H1 (cell line): ENCODE measurements at regions not wholly inside any gene's neighbourhood (a gene's known extent, or its start where the extent isn't known, plus 50 kb on each side); places are given as distances from the start of the nearest gene placed in this dataset.

Experiments used
- CEBPB ChIP-seq: IDR thresholded peaks from 2 replicates; pipeline ENCODE4 v1.6.1; 2012; ENCODE audit warnings: low read depth, low read length
- CHD2 ChIP-seq: IDR thresholded peaks from 2 replicates; pipeline ENCODE4 v1.6.1; 2012; ENCODE audit warnings: low read length, improper control_type of control experiment
- CREB1 ChIP-seq: IDR thresholded peaks from 2 replicates; pipeline ENCODE4 v1.6.1; 2012; ENCODE audit warnings: inconsistent platforms
- E2F6 ChIP-seq: IDR thresholded peaks from 2 replicates; pipeline ENCODE4 v1.6.1; 2012; ENCODE audit warnings: inconsistent platforms
- EGR1 ChIP-seq: IDR thresholded peaks from 2 replicates; pipeline ENCODE4 v1.6.1; 2011; ENCODE audit warnings: low read depth, low read length, borderline replicate concordance
- EP300 ChIP-seq, 2 experiments: IDR thresholded peaks; 1 replicate in 1 of 2; 2 replicates in 1 of 2; pipeline ENCODE4 v1.6.1; 2011 to 2012; ENCODE audit warnings: low read depth in 2 of 2, low read length in 2 of 2, mild to moderate bottlenecking in 2 of 2, borderline replicate concordance in 1 of 2, inconsistent platforms in 1 of 2, moderate library complexity in 1 of 2
- EZH2 ChIP-seq: fragments of 200-600 bp; sonication (generic); IDR thresholded peaks from 2 replicates; pipeline ENCODE4 v1.7.1; 2012; ENCODE audit warnings: low read depth, mild to moderate bottlenecking, moderate library complexity, low read length, inconsistent platforms; ENCODE audit not compliant: severe bottlenecking
- JUND ChIP-seq: IDR thresholded peaks from 2 replicates; pipeline ENCODE4 v1.6.1; 2011; ENCODE audit warnings: mild to moderate bottlenecking, improper control_type of control experiment, low read length
- MAFK ChIP-seq: IDR thresholded peaks from 2 replicates; pipeline ENCODE4 v1.6.1; 2012; ENCODE audit warnings: low read depth, mild to moderate bottlenecking, improper control_type of control experiment, low read length
- POLR2AphosphoS5 ChIP-seq: IDR thresholded peaks from 2 replicates; pipeline ENCODE4 v1.6.1; 2011; ENCODE audit warnings: low read depth, low read length
- TF ChIP-seq, protein P1 (sequence below), 3 experiments: IDR thresholded peaks; 1 replicate in 2 of 3; 2 replicates in 1 of 3; pipeline versions ENCODE4 v1.5.1 to v1.6.1; 2011; ENCODE audit warnings: low read length in 3 of 3, mild to moderate bottlenecking in 3 of 3, inconsistent platforms in 2 of 3, low read depth in 1 of 3, moderate library complexity in 1 of 3; ENCODE audit not compliant: insufficient read depth in 1 of 3; ENCODE audit errors: control extremely low read depth in 1 of 3

DNA sequence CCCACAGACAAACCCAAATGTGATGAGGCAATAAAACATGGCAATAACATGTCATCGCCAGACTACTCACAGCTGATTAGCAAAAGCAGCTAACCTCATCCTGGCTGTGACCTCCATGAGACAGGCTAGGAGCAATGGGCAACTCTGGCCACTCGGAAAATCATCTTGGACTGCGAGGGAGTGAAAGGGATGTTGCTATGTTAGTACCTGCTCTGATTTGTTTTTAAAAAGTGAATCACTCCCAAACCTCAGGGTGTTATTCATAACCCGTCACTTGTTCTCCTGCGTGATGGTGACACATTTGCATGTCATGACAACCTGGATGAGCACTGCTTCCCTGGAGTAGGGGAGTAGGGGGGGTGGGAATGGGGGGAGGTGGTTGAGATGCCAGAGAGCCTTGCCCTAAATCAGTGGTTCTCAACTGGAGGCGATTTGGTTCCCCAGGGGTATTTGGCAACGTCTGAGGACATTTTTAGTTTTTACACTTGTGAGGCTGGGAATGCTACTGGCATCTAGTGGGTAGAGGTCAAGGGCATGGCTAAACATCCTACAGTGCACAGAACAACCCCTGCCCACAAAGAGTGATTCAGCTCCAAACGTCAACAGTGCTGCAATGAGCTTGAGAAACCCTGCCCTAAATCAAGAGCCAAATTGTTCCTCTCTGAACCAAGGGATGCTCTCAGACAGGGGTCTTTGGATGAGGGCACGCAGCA, 241.7 kb downstream of the SOX9 start:
- TF ChIP-seq CREB1, result no peak
- TF ChIP-seq, protein P1, sequence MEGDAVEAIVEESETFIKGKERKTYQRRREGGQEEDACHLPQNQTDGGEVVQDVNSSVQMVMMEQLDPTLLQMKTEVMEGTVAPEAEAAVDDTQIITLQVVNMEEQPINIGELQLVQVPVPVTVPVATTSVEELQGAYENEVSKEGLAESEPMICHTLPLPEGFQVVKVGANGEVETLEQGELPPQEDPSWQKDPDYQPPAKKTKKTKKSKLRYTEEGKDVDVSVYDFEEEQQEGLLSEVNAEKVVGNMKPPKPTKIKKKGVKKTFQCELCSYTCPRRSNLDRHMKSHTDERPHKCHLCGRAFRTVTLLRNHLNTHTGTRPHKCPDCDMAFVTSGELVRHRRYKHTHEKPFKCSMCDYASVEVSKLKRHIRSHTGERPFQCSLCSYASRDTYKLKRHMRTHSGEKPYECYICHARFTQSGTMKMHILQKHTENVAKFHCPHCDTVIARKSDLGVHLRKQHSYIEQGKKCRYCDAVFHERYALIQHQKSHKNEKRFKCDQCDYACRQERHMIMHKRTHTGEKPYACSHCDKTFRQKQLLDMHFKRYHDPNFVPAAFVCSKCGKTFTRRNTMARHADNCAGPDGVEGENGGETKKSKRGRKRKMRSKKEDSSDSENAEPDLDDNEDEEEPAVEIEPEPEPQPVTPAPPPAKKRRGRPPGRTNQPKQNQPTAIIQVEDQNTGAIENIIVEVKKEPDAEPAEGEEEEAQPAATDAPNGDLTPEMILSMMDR (IDR thresholded peaks at IDR 0.05; ENCODE audit: control extremely low read depth in 1 of 3, insufficient read depth in 1 of 3, low read depth in 1 of 3, low read length in 3 of 3), result no peak
- TF ChIP-seq EGR1, result no peak
- no peak for TF ChIP-seq EZH2
- TF ChIP-seq JUND, result no peak
- TF ChIP-seq EP300 (IDR thresholded peaks at IDR 0.05; ENCODE audit: borderline replicate concordance in 1 of 2, low read depth in 2 of 2, low read length in 2 of 2), result no peak
- no peak for TF ChIP-seq POLR2AphosphoS5
- TF ChIP-seq E2F6, result no peak
- no peak for TF ChIP-seq CHD2
- no peak for TF ChIP-seq MAFK
- TF ChIP-seq CEBPB, result no peak
